GM18861 (cell line): ENCODE measurements at regions not wholly inside any gene's neighbourhood (a gene's known extent, or its start where the extent isn't known, plus 50 kb on each side); places are given as distances from the start of the nearest gene placed in this dataset.
"Not testable (repeated sequence)": the region's sequence is repeated elsewhere in the genome, so short reads cannot be mapped to it uniquely, and the experiment has no call there.

Experiments used
- ATAC-seq: cut with Tn5 transposase; IDR thresholded peaks from one replicate; pipeline ENCODE4 v1.9.1; 2021; ENCODE audit not compliant: unreplicated experiment

GRCh38 chr6:132199343-132199742 lies 201.9 kb downstream of the MOXD1 start:
- ATAC-seq: no peak

GRCh38 chr6:132198896-132199295 lies 202.4 kb downstream of the MOXD1 start:
- ATAC-seq: no peak

GRCh38 chr6:132198040-132198439 lies 203.2 kb downstream of the MOXD1 start:
- ATAC-seq: no peak

DNA sequence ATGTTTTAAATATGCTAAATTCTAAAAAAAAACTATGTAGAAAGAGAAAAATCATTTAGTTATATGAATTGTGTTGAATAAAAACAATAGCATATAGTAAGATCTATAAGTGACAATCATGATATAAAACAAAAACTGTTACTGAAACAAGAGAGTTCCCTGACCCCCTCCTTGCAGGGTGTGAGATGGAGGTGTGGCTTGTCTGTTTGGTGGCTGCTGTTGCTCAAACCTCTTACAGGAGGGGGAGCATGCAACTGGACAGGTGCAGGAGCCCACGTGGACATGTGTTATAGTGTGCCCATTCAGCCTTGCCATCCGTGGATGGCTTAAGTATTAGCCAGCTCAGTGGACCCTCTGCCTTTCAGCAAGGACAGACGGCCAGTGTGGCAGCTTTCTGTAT lies 206.7 kb downstream of the MOXD1 start:
- no peak for ATAC-seq

- no peak for ATAC-seq
Measured at GRCh38 chr6:132192631-132193030, 208.6 kb downstream of the MOXD1 start.

DNA sequence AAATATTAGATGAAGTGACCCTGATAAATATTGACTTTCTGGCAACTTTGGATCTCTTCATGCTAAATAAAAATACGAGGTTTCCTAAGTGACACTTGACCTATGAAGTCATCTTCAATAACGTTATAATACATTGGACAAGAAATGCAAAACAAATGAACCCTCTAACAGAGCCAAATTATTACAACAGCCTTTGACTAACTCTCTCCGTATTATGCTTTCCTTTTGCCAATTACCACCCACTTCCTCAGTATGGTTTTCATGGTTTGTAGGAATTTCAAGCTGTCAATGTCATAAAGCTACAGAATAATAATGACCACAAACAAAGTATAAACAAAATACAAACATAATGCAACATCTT lies 210.5 kb downstream of the MOXD1 start:
- no peak for ATAC-seq

GRCh38 chr6:132190097-132190814 lies 211.0 kb downstream of the MOXD1 start:
- peak; percentile 60 for ATAC-seq

DNA sequence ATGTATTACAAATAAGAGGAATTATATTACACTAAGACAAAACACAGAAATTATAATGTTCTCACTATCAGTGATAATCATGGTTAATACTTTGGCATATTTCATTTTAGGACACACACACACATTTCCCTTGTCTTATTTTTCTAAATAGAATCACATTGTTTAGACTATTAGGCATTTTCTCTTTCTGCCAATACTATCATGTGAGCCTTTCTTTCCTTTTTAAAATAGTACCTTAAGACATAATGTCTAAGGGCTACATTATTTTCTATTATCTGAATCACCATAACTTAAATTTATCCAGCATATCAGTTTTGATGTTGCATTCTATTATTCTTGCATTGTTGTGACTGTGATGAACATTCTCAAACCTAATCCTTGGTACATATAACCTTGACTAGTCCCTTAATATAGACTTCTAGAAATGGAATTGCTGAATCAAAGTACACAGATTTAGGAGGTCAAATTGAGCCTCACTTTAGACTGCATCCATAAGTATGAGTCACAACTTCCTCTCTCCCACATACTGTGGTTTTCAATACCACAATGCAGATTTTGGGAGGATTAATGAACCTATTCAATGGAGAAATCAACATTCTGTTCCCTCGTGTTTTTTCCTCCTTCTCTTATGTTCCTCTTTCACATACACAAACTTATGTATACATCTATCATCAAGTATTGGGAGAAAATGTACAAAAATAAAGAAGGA lies 212.6 kb downstream of the MOXD1 start:
- no peak for ATAC-seq

DNA sequence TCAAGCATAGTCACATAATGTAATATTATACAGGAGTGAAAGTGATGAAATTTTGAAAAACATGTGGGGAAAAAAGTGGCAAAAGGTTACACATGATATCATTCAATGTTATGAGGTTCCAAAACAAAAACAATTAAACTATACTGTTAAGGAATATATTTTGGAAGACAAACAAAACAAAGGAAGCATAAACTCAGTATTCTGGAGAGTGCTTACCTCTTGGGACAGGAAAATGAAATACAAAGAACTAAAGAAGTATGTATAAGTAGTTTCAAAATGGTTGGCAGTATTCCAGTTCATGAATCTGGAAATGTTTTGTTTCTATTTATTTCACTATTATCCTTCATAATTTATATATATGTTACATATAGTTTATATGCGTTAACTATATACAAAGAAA lies 213.5 kb downstream of the MOXD1 start:
- ATAC-seq: no peak

- not testable (repeated sequence) for ATAC-seq
Measured at GRCh38 chr6:132184966-132185365, 216.3 kb downstream of the MOXD1 start.

- ATAC-seq: no peak
Measured at GRCh38 chr6:132179955-132180354, 221.3 kb downstream of the MOXD1 start.

- no peak for ATAC-seq
Measured at GRCh38 chr6:132174919-132175318, 223.7 kb upstream of the CCN2 start.

DNA sequence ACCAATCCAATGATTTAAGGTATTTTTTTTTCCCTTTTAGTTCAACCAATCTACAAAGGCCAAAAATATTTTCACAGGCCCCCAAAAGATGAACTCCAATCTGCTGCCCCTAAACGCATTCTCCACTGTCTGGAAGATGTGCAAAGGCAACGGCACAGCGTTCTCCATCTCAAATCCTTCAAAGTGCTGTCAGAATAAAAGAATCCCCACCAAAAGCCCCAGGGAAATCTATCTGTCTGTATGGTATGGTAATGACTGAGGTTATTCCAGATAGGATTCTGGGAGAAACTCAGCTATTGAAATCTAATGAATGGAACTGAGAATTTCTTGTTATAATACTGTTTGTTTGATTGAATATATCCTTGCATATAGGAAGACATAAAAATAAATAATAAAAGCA lies 217.8 kb upstream of the CCN2 start:
- no peak for ATAC-seq

DNA sequence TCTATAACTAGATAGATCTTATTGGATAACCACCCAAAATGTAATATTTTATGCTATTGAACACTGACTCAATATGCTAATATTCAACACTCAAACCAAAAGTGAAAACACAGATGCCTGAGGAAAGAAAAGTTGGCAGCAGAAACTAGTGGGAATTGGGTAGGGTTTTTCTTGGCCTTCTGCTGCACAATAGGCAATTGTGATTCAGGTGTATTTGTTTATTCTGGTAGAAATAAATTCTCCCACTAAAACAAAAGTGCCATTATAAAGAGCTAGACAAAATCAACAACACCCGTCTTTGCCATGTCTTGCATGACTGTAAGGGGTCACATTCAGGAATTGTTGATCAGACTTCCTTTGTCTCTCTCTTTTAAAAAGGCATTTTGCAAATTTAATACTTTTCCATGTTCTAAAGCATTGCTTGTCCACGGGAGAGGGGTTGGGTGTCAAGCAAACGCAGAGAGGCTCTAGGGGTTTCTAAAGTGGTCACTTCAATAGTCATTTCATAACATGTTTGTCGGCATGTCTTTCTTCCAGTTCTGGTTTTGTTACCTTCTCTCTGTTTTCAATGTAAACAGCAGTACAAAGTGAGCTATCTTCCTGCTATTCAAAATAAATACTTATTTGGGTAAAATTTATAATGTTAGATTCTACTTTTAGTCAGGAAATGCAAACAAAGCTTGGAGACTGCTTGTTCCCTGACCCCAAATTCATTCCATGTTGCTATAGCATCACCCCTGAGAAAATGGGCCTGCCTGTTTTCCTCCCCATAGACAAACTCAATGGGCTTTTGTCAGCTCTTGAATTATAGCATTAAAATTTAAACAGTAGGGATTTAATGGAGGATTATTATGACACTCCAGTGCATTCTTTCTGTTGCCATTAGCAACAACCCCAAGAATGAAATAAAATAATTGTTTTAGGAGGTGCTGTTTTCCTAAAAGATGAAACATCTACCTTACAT lies 217.0 kb upstream of the CCN2 start:
- no peak for ATAC-seq

DNA sequence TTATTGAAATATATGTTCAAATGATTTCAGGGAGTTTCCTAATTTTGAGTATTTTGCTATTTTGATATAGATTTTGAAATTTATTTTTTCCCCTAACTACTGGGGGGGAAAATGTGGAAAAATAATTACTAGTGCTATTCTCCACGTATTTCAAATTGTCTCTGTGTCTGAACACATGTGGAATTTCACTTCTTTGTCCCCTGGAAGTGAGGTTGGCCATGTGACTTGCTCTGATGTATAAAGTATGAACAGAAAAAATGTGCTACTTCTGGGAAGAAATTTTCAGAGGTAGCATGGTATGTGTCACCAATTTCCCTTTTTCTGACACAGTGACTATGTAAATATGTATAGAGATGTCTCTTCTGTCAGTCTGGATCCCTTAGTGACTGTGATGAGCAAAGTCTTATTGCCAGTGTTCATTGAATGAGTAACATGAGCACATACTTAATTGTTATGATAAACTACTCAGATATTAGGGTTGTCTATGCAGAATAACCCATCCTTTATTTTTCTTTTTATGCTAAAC lies 215.4 kb upstream of the CCN2 start:
- ATAC-seq: no peak

- no peak for ATAC-seq
Measured at GRCh38 chr6:132165677-132166076, 214.5 kb upstream of the CCN2 start.

GRCh38 chr6:132161283-132161682 lies 210.1 kb upstream of the CCN2 start:
- no peak for ATAC-seq

GRCh38 chr6:132153221-132153898 lies 202.2 kb upstream of the CCN2 start:
- ATAC-seq: no peak

- ATAC-seq: no peak
Measured at GRCh38 chr6:132147530-132148011, 196.4 kb upstream of the CCN2 start.

DNA sequence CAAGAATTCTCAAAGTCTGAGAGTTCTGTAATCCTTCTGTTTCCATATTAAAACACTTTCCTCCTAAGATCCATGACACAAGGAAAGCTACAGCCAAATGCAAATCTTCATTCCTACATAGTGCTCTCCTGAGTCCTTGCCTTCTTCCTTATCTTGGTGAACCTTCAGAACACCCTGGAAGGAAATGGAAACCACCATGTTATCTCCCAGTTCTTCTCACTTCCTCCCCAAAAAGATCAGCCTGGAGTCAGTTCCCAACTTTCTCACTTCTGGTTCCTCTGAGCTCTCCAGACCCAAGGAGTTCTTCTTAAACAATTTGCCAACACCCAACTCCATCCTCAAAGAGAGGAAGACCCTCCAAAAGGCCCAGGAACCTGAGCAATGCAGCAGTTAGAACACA lies 193.3 kb upstream of the CCN2 start:
- no peak for ATAC-seq

- no peak for ATAC-seq
Measured at GRCh38 chr6:132143258-132143657, 192.1 kb upstream of the CCN2 start.
